Calu3 (cell line): ENCODE measurements at regions not wholly inside any gene's neighbourhood (a gene's known extent, or its start where the extent isn't known, plus 50 kb on each side); places are given as distances from the start of the nearest gene placed in this dataset.

Source experiments
- BruUV-seq: library from RNA; stranded (reverse); fragments of 400-500 nt; replicated peaks from 2 replicates; lab custom pipeline; 2021; lab: Mats Ljungman, UMichigan
- CTCF ChIA-PET: fragments of 300-600 bp; sonication (Branson Sonifier 250); formaldehyde crosslinking; loops from one replicate; lab custom pipeline; 2022; ENCODE audit warnings: antibody characterized with exemption; lab: Charles Lee
- DNase-seq: peaks from one replicate; pipeline ENCODE4 v3.0.0; 2022
- H3K27ac Mint-ChIP-seq: one replicate; pipeline ENCODE4 v1.8.0; 2022; ENCODE audit warnings: mixed read lengths; ENCODE audit not compliant: unreplicated experiment
- H3K27me3 Mint-ChIP-seq: one replicate; pipeline ENCODE4 v1.8.0; 2022; ENCODE audit warnings: mixed read lengths; ENCODE audit not compliant: unreplicated experiment
- H3K36me3 Mint-ChIP-seq: one replicate; pipeline ENCODE4 v1.8.0; 2022; ENCODE audit warnings: mild to moderate bottlenecking, moderate library complexity, mixed read lengths; ENCODE audit not compliant: insufficient read depth, unreplicated experiment
- H3K4me1 Mint-ChIP-seq: one replicate; pipeline ENCODE4 v1.8.0; 2022; ENCODE audit warnings: mild to moderate bottlenecking, low read depth, mixed read lengths; ENCODE audit not compliant: unreplicated experiment
- H3K4me3 Mint-ChIP-seq: one replicate; pipeline ENCODE4 v1.8.0; 2022; ENCODE audit warnings: mild to moderate bottlenecking, low read depth, moderate library complexity, mixed read lengths; ENCODE audit not compliant: unreplicated experiment
- H3K9me3 Mint-ChIP-seq: one replicate; pipeline ENCODE4 v1.8.0; 2022; ENCODE audit warnings: low read depth, mixed read lengths; ENCODE audit not compliant: unreplicated experiment
- intact Hi-C: fragments of 100-400 bp; cut with micrococcal nuclease; formaldehyde crosslinking; loops from one replicate; pipeline ENCODE4 v1.10.0; 2022; ENCODE audit not compliant: unreplicated experiment
- TF ChIP-seq, protein P1 (sequence below): fragments of 200-600 bp; IDR thresholded peaks from one replicate; pipeline ENCODE4 v1.8.0; 2022; ENCODE audit warnings: antibody characterized with exemption; ENCODE audit not compliant: unreplicated experiment

DNA sequence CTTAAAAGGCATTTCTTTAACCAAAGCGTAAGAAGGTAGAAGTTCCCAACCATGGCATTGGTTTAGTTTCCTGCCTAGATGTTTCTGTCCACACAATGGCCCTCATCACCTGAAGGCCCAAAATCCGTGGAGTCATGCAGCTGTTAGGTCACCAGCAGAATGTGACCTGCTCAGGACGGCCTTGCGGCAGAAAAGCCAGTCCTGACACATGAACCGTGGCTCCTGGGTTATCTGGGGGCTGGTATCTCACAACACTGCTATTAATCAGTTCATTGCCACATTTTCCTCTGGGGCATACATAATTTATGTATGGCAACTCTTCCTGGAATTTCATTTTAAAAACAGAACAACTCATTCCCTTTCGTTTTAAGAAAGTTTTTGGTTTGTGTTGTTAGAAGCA lies 278.4 kb downstream of the ATPSCKMT start:
- CTCF ChIA-PET = no interaction called here

DNA sequence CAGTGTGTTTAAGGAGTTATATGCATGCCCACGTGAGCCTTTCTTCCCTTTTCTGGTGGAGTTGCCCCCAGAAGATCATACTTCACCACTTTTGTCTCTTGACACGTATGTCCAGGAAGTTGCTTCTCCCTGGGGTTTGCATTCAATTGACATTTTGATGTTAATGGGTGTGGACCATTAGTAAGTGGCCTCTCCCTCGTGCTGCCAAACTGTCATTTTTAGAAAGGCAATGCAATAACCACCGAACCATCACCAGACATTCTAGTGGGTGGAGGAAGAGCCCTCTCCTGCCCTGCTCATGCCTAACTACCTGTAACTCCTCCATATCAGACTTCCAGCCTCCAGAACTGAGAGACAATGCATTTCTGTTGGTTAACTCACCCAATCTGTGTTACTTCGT lies 290.8 kb downstream of the ATPSCKMT start:
- BruUV-seq = no TSS peak
- CTCF ChIA-PET = no interaction called here

More for the DNA sequence above, 278.4 kb downstream of the ATPSCKMT start:
- Mint-ChIP-seq H3K4me1 (no peaks in the 10 kb centered on the region), H3K4me3 (no peak overlapping the region), H3K36me3 (no peaks in the 10 kb centered on the region), H3K27me3 (no peaks in the 10 kb centered on the region), H3K27ac (no peak overlapping the region), H3K9me3 (peaks cover 8% of the 10 kb centered on the region)
- intact Hi-C loops = no loop called here
- BruUV-seq = no TSS peak
- DNase-seq = no peak
- TF ChIP-seq, protein P1, sequence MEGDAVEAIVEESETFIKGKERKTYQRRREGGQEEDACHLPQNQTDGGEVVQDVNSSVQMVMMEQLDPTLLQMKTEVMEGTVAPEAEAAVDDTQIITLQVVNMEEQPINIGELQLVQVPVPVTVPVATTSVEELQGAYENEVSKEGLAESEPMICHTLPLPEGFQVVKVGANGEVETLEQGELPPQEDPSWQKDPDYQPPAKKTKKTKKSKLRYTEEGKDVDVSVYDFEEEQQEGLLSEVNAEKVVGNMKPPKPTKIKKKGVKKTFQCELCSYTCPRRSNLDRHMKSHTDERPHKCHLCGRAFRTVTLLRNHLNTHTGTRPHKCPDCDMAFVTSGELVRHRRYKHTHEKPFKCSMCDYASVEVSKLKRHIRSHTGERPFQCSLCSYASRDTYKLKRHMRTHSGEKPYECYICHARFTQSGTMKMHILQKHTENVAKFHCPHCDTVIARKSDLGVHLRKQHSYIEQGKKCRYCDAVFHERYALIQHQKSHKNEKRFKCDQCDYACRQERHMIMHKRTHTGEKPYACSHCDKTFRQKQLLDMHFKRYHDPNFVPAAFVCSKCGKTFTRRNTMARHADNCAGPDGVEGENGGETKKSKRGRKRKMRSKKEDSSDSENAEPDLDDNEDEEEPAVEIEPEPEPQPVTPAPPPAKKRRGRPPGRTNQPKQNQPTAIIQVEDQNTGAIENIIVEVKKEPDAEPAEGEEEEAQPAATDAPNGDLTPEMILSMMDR = no peak

DNA sequence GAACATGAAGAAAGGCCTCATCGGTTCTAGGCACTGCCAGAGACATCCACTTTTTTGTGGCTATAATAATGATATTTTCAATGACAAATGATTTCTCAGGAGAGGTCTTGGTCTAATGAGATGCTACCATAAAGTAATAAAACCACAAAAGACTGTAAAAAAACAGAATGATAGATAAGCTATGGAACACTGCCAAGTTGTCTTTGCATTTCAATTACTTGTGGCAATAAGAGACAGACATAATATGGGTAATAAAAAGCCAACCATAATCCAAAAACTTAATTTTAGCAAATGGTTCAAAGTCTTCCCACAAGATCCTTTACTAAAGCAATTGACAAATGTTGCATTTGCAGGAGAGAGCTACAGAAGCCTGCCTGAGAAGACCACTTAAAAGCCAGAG lies 292.5 kb downstream of the ATPSCKMT start:
- H3K4me3 Mint-ChIP-seq = no peak overlapping the region
- peaks cover 18% of the 10 kb centered on the region for H3K27me3 Mint-ChIP-seq
- no peak for DNase-seq
- H3K36me3 Mint-ChIP-seq = no peaks in the 10 kb centered on the region
- H3K4me1 Mint-ChIP-seq = peaks cover 8% of the 10 kb centered on the region
- H3K27ac Mint-ChIP-seq = no peak overlapping the region
- TF ChIP-seq, protein P1 = no peak
- CTCF ChIA-PET = no interaction called here
- no TSS peak for BruUV-seq
- intact Hi-C loops = no loop called here
- no peaks in the 10 kb centered on the region for H3K9me3 Mint-ChIP-seq

More for the DNA sequence above, 290.8 kb downstream of the ATPSCKMT start:
- H3K27ac Mint-ChIP-seq = no peak overlapping the region
- no peak for DNase-seq
- TF ChIP-seq, protein P1 = no peak
- H3K36me3 Mint-ChIP-seq = no peaks in the 10 kb centered on the region
- no peaks in the 10 kb centered on the region for H3K9me3 Mint-ChIP-seq
- H3K4me1 Mint-ChIP-seq = peaks cover 8% of the 10 kb centered on the region
- intact Hi-C loops = no loop called here
- no peak overlapping the region for H3K4me3 Mint-ChIP-seq
- H3K27me3 Mint-ChIP-seq = peaks cover 15% of the 10 kb centered on the region

DNA sequence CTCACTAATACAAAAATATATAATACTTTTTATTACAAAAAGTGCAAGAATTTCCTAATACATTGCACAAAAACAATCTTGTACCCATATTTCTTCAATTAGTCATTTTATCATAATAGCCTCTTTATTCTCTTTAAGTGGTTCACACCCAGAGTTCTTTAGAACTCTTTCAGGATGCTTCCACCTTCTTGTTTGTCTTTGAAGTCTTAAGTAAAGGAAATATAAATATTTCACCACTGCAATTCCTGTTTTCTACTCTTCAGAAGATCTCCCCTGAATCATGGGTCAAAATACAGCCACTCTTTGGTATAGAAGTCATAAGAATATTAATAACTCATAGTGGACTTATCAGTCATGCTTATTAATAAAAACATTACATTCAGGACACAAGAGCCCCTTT lies 293.0 kb downstream of the ATPSCKMT start:
- H3K27ac Mint-ChIP-seq = no peak overlapping the region
- no peak for DNase-seq
- BruUV-seq = no TSS peak
- H3K4me3 Mint-ChIP-seq = no peak overlapping the region
- H3K36me3 Mint-ChIP-seq = no peaks in the 10 kb centered on the region
- intact Hi-C loops = no loop called here
- TF ChIP-seq, protein P1 = no peak
- CTCF ChIA-PET = no interaction called here
- H3K27me3 Mint-ChIP-seq = peaks cover 15% of the 10 kb centered on the region
- no peaks in the 10 kb centered on the region for H3K9me3 Mint-ChIP-seq
- H3K4me1 Mint-ChIP-seq = peaks cover 8% of the 10 kb centered on the region

DNA sequence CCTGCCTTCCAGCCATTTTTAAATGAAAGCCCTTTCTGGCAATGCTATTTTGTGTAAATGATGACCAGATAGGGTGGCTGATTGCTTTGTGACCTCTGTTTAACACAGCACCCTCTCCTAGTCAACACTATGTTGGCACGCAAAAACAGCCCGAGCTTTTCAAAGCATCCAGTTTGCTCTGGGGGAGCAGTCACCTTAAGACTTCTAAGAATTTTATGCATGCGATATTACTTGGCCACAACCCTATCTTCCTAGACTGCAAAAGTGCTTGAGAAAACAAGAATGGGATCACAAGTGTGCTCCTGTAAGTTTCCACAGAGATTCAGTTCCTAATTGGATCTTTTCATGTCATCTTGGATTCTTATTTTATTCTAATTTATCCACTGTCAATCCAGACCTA lies 294.1 kb downstream of the ATPSCKMT start:
- intact Hi-C loops = no loop called here
- no peak for DNase-seq
- H3K4me3 Mint-ChIP-seq = no peak overlapping the region
- H3K9me3 Mint-ChIP-seq = no peaks in the 10 kb centered on the region
- TF ChIP-seq, protein P1 = no peak
- H3K36me3 Mint-ChIP-seq = no peaks in the 10 kb centered on the region
- H3K4me1 Mint-ChIP-seq = peaks cover 8% of the 10 kb centered on the region
- CTCF ChIA-PET = no interaction called here
- H3K27ac Mint-ChIP-seq = no peak overlapping the region
- no TSS peak for BruUV-seq
- H3K27me3 Mint-ChIP-seq = peaks cover 15% of the 10 kb centered on the region
